K562 (cell line): ENCODE measurements at regions not wholly inside any gene's neighbourhood (a gene's known extent, or its start where the extent isn't known, plus 50 kb on each side); places are given as distances from the start of the nearest gene placed in this dataset.

Experiments
- ATAC-seq: fragments of 200-7000 bp; cut with Tn5 transposase; 3 replicates; pipeline ENCODE4 v1.9.1; 2020; ENCODE audit warnings: moderate library complexity
- BruUV-seq: library from RNA; stranded (reverse); fragments of 400-500 nt; replicated peaks from 2 replicates; lab custom pipeline; 2021; lab: Mats Ljungman, UMichigan
- CTCF ChIA-PET: fragments of 300-600 bp; formaldehyde crosslinking; extraction: SDS; loops from one replicate; lab custom pipeline; 2021; ENCODE audit warnings: low intra/inter-chr PET ratio; lab: Yijun Ruan, JAX
- POLR2A ChIA-PET: fragments of 300-600, 350-650 bp; sonication (Branson Sonifier 250); formaldehyde crosslinking; extraction: SDS; loops from one replicate; lab custom pipeline; 2021; ENCODE audit warnings: antibody characterized with exemption, inconsistent platforms; lab: Yijun Ruan, JAX
- DNase-seq, 4 experiments: peaks; one replicate each; pipeline versions ENCODE4 v3.0.0 to v3.0.0-alpha.2; 2011 to 2018; ENCODE audit warnings: low spot score in 3 of 4, mixed read lengths in 3 of 4; ENCODE audit errors: extremely low read depth in 1 of 4
- FAIRE-seq: peaks from 2 replicates; lab custom pipeline; 2011; peaks lifted over from hg19 to GRCh38; lab: Jason Lieb, UNC
- H2AFZ ChIP-seq: 2 replicates; pipeline ENCODE4 v1.6.0; 2011; ENCODE audit warnings: low read depth, low read length, control low read depth, inconsistent platforms
- H3K27ac ChIP-seq: fragments of 200-600 bp; 3 replicates; pipeline ENCODE4 v1.8.0; 2011; ENCODE audit warnings: low read depth, mild to moderate bottlenecking, control low read depth, inconsistent platforms, low read length, moderate library complexity, mixed read lengths; ENCODE audit errors: extremely low read depth
- H3K27me3 ChIP-seq, 2 experiments: fragments of 300-600 bp in 1 of 2; 2 replicates in 1 of 2; 3 replicates in 1 of 2; pipeline versions ENCODE4 v1.6.0 to v1.8.0; 2011; ENCODE audit warnings: inconsistent platforms in 2 of 2, low read length in 2 of 2, mild to moderate bottlenecking in 1 of 2, mixed read lengths in 1 of 2, moderate library complexity in 1 of 2; ENCODE audit not compliant: control insufficient read depth in 2 of 2, insufficient read depth in 2 of 2
- H3K36me3 ChIP-seq: fragments of 300-600 bp; 3 replicates; pipeline ENCODE4 v1.8.0; 2011; ENCODE audit warnings: mild to moderate bottlenecking, low read length, inconsistent platforms; ENCODE audit not compliant: control insufficient read depth, insufficient read depth
- H3K4me1 ChIP-seq, 2 experiments: fragments of 200-600 bp in 1 of 2; replicated peaks in 1 of 2; 2 replicates in 1 of 2; 3 replicates in 1 of 2; pipeline versions ENCODE4 v1.5.1 to v1.8.0; 2011; ENCODE audit warnings: inconsistent platforms in 2 of 2, low read length in 2 of 2, mild to moderate bottlenecking in 1 of 2, mixed read lengths in 1 of 2, moderate library complexity in 1 of 2; ENCODE audit not compliant: control insufficient read depth in 2 of 2, insufficient read depth in 2 of 2
- H3K4me2 ChIP-seq: 2 replicates; pipeline ENCODE4 v1.6.1; 2011; ENCODE audit warnings: low read length, control low read depth, inconsistent platforms, mixed read lengths; ENCODE audit not compliant: insufficient read depth
- H3K4me3 ChIP-seq: fragments of 200-600 bp; sonication (generic), shearing (Covaris generic); 2 replicates; pipeline ENCODE4 v1.5.1; 2016; ENCODE audit warnings: control low read depth, inconsistent platforms
- H3K79me2 ChIP-seq: fragments of 200-600 bp; 3 replicates; pipeline ENCODE4 v1.8.0; 2011; ENCODE audit warnings: low read length, inconsistent platforms; ENCODE audit not compliant: control insufficient read depth, insufficient read depth
- H3K9ac ChIP-seq, 2 experiments: 2 replicates each; pipeline versions ENCODE4 v1.6.0 to v1.6.1; 2011; ENCODE audit warnings: low read depth in 2 of 2, low read length in 2 of 2, control low read depth in 1 of 2, inconsistent platforms in 1 of 2, mild to moderate bottlenecking in 1 of 2, mixed read lengths in 1 of 2; ENCODE audit not compliant: insufficient read depth in 1 of 2
- H3K9me1 ChIP-seq: one replicate; pipeline ENCODE4 v1.6.0; 2011; ENCODE audit warnings: inconsistent platforms, mild to moderate bottlenecking, low read length, moderate library complexity; ENCODE audit not compliant: control insufficient read depth, insufficient read depth
- H3K9me3 ChIP-seq: replicated peaks from 2 replicates; pipeline ENCODE4 v1.5.1; 2011; ENCODE audit warnings: low read depth, low read length, inconsistent platforms; ENCODE audit not compliant: control insufficient read depth, insufficient read depth
- H4K20me1 ChIP-seq: replicated peaks from 2 replicates; pipeline ENCODE4 v1.6.1; 2011; ENCODE audit warnings: low read length, inconsistent platforms, mixed read lengths; ENCODE audit not compliant: control insufficient read depth, insufficient read depth
- CBFA2T2 ChIP-seq: fragments of 450-650 bp; conservative IDR thresholded peaks from 2 replicates; pipeline ENCODE4 v1.6.1; 2017; ENCODE audit warnings: mild to moderate bottlenecking
- GTF2F1 ChIP-seq: IDR thresholded peaks from 2 replicates; pipeline ENCODE4 v1.6.1; 2011; ENCODE audit warnings: low read depth, low read length, improper control_type of control experiment
- HNRNPUL1 ChIP-seq: fragments of 200-400 bp; formaldehyde crosslinking; IDR thresholded peaks from 2 replicates; pipeline ENCODE4 v1.6.1; 2017; ENCODE audit warnings: low read length
- LEF1 ChIP-seq: fragments of 450-650 bp; IDR thresholded peaks from 2 replicates; pipeline ENCODE4 v1.6.1; 2016; ENCODE audit warnings: mild to moderate bottlenecking
- NFXL1 ChIP-seq: fragments of 450-650 bp; formaldehyde crosslinking; IDR thresholded peaks from 2 replicates; pipeline ENCODE4 v1.4.0; 2021; ENCODE audit warnings: mild to moderate bottlenecking
- RFX1 ChIP-seq: fragments of 450-650 bp; IDR thresholded peaks from 2 replicates; pipeline ENCODE4 v1.6.1; 2016; ENCODE audit warnings: mild to moderate bottlenecking, moderate library complexity
- SMAD1 ChIP-seq: fragments of 150-350 bp; IDR thresholded peaks from 2 replicates; pipeline ENCODE4 v1.6.1; 2014; ENCODE audit warnings: low read length, low read depth; ENCODE audit not compliant: partially characterized antibody
- ZNF444 ChIP-seq: fragments of 250-450 bp; sonication (Bioruptor Pico); IDR thresholded peaks from 2 replicates; pipeline ENCODE4 v1.4.0; 2020; ENCODE audit warnings: mild to moderate bottlenecking, moderate library complexity
- ZNF77 ChIP-seq: fragments of 250-450 bp; sonication (Bioruptor Pico); IDR thresholded peaks from 2 replicates; pipeline ENCODE4 v1.5.0; 2020
- WGBS: fragments of 100-300 bp; shearing (Covaris generic); methylation state at CpG from one replicate; pipeline ENCODE4 v1.1.6; 2016; ENCODE audit warnings: low coverage, mixed read lengths; ENCODE audit not compliant: insufficient coverage; ENCODE audit errors: missing lambda C conversion rate; 5-methylcytosine and 5-hydroxymethylcytosine counted together
- in situ Hi-C: fragments of 300-500 bp; cut with MboI; formaldehyde crosslinking; loops from 4 replicates; pipeline ENCODE4 v1.15.0; 2018; ENCODE audit warnings: inconsistent platforms, mixed read lengths
- intact Hi-C: fragments of 100-400 bp; cut with micrococcal nuclease; formaldehyde crosslinking; loops from 2 replicates; pipeline ENCODE4 v1.14.2; 2022
- TF ChIP-seq, protein P1 (sequence below): fragments of 450-650 bp; IDR thresholded peaks from 2 replicates; pipeline ENCODE4 v1.6.1; 2016; ENCODE audit warnings: antibody characterized with exemption
- TF ChIP-seq, protein P2 (sequence below): fragments of 150-350 bp; conservative IDR thresholded peaks from 2 replicates; pipeline ENCODE4 v1.6.1; 2014; ENCODE audit warnings: low read length

DNA sequence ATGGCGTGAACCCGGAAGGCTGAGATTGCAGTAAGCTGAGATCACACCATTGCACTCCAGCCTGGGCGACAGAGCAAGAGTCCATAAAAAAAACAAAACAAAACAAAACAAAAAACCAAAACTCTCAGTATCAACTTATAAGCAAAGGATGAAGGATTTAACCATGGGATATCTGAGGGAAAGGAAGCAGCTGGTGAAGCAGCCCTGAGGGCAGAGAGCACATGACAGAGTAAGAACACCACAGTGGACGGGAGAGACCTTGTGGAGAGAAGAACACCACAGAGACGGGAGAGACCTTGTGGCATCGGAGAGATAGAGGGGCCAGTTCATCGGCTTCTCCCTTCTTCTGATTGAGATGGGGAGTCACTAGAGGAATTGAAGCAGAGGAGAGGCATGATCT, 697.2 kb downstream of the HDGFL1 start:
- no peaks in the 10 kb centered on the region for H4K20me1 ChIP-seq
- no TSS peak for BruUV-seq
- WGBS: under 1% methylated on average over 7 of the region's 7 CpGs
- H3K4me3 ChIP-seq: no peak overlapping the region
- intact Hi-C loops: no loop called here
- ATAC-seq: no peak
- no peaks in the 10 kb centered on the region for H3K36me3 ChIP-seq
- no peaks in the 10 kb centered on the region for H3K27me3 ChIP-seq
- no peak overlapping the region for H3K9ac ChIP-seq
- no peak overlapping the region for H3K4me2 ChIP-seq
- ChIA-PET CTCF (no interaction called here), POLR2A (no interaction called here)
- no peak for DNase-seq
- H2AFZ ChIP-seq: no peak overlapping the region
- in situ Hi-C loops: no loop called here
- no peaks in the 10 kb centered on the region for H3K79me2 ChIP-seq
- H3K4me1 ChIP-seq: no peaks in the 10 kb centered on the region
- TF ChIP-seq NFXL1: no peak
- TF ChIP-seq ZNF77 (CRISPR knock-in tag): no peak
- TF ChIP-seq CBFA2T2: no peak
- TF ChIP-seq, protein P1, sequence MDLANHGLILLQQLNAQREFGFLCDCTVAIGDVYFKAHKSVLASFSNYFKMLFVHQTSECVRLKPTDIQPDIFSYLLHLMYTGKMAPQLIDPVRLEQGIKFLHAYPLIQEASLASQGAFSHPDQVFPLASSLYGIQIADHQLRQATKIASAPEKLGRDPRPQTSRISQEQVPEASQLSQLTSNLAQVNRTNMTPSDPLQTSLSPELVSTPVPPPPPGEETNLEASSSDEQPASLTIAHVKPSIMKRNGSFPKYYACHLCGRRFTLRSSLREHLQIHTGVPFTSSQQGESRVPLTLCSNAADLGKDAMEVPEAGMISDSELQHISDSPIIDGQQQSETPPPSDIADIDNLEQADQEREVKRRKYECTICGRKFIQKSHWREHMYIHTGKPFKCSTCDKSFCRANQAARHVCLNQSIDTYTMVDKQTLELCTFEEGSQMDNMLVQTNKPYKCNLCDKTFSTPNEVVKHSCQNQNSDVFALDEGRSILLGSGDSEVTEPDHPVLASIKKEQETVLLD: no peak
- no peak for TF ChIP-seq LEF1
- TF ChIP-seq GTF2F1: no peak
- no peak for TF ChIP-seq ZNF444 (CRISPR knock-in tag)
- no peak for TF ChIP-seq SMAD1
- no peak for TF ChIP-seq RFX1
- no peak for TF ChIP-seq HNRNPUL1
- TF ChIP-seq, protein P2, sequence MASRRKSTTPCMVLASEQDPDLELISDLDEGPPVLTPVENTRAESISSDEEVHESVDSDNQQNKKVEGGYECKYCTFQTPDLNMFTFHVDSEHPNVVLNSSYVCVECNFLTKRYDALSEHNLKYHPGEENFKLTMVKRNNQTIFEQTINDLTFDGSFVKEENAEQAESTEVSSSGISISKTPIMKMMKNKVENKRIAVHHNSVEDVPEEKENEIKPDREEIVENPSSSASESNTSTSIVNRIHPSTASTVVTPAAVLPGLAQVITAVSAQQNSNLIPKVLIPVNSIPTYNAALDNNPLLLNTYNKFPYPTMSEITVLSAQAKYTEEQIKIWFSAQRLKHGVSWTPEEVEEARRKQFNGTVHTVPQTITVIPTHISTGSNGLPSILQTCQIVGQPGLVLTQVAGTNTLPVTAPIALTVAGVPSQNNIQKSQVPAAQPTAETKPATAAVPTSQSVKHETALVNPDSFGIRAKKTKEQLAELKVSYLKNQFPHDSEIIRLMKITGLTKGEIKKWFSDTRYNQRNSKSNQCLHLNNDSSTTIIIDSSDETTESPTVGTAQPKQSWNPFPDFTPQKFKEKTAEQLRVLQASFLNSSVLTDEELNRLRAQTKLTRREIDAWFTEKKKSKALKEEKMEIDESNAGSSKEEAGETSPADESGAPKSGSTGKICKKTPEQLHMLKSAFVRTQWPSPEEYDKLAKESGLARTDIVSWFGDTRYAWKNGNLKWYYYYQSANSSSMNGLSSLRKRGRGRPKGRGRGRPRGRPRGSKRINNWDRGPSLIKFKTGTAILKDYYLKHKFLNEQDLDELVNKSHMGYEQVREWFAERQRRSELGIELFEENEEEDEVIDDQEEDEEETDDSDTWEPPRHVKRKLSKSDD: no peak
- FAIRE-seq: no peak
- H3K9me1 ChIP-seq: no peaks in the 10 kb centered on the region
- no peak overlapping the region for H3K27ac ChIP-seq
- H3K9me3 ChIP-seq: no peaks in the 10 kb centered on the region
